H1 (cell line): ENCODE measurements at regions not wholly inside any gene's neighbourhood (a gene's known extent, or its start where the extent isn't known, plus 50 kb on each side); places are given as distances from the start of the nearest gene placed in this dataset.

ENCODE experiments used
- POLR2AphosphoS5 ChIP-seq: IDR thresholded peaks from 2 replicates; pipeline ENCODE4 v1.6.1; 2011; ENCODE audit warnings: low read depth, low read length
- SIX5 ChIP-seq: IDR thresholded peaks from 2 replicates; pipeline ENCODE4 v1.6.1; 2011; ENCODE audit warnings: mild to moderate bottlenecking, low read depth, low read length
- SP4 ChIP-seq: IDR thresholded peaks from 2 replicates; pipeline ENCODE4 v1.6.1; 2012; ENCODE audit warnings: low read length, inconsistent platforms
- SRF ChIP-seq: IDR thresholded peaks from 2 replicates; pipeline ENCODE4 v1.6.1; 2011; ENCODE audit warnings: mild to moderate bottlenecking, low read depth, low read length, moderate library complexity
- TEAD4 ChIP-seq: IDR thresholded peaks from 2 replicates; pipeline ENCODE4 v1.6.1; 2012; ENCODE audit warnings: low read depth, low read length, inconsistent platforms, mixed read lengths
- TF ChIP-seq, protein P1 (sequence below): fragments of 300-600 bp; sonication (generic); IDR thresholded peaks from 2 replicates; pipeline ENCODE4 v1.7.1; 2012; ENCODE audit warnings: low read length, moderate library complexity, mild to moderate bottlenecking, inconsistent platforms; ENCODE audit not compliant: insufficient replicate concordance
- TF ChIP-seq, protein P2 (sequence below): IDR thresholded peaks from 2 replicates; pipeline ENCODE4 v1.6.1; 2012; ENCODE audit warnings: inconsistent platforms

DNA sequence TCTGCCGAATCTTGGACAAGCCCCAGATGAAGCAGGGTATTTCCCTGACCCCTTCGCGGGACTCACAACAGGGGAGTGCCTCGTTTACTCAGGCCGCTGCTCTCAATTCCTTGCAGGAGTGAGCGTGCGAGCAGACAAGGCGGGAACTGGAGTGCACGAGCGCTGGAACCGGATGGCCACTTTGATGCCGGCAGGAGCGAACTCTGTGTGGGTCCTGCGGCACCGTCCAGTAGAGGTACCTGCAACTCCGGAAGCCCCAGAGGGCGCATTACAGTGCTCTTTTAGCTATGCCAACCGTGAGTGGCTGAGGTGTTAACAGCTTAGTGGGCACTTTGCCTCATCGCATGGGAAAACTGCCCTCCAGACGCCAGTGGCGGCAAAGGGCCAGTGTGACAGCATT, 182.3 kb upstream of the ANO3 start (continued):
- TF ChIP-seq, protein P1, sequence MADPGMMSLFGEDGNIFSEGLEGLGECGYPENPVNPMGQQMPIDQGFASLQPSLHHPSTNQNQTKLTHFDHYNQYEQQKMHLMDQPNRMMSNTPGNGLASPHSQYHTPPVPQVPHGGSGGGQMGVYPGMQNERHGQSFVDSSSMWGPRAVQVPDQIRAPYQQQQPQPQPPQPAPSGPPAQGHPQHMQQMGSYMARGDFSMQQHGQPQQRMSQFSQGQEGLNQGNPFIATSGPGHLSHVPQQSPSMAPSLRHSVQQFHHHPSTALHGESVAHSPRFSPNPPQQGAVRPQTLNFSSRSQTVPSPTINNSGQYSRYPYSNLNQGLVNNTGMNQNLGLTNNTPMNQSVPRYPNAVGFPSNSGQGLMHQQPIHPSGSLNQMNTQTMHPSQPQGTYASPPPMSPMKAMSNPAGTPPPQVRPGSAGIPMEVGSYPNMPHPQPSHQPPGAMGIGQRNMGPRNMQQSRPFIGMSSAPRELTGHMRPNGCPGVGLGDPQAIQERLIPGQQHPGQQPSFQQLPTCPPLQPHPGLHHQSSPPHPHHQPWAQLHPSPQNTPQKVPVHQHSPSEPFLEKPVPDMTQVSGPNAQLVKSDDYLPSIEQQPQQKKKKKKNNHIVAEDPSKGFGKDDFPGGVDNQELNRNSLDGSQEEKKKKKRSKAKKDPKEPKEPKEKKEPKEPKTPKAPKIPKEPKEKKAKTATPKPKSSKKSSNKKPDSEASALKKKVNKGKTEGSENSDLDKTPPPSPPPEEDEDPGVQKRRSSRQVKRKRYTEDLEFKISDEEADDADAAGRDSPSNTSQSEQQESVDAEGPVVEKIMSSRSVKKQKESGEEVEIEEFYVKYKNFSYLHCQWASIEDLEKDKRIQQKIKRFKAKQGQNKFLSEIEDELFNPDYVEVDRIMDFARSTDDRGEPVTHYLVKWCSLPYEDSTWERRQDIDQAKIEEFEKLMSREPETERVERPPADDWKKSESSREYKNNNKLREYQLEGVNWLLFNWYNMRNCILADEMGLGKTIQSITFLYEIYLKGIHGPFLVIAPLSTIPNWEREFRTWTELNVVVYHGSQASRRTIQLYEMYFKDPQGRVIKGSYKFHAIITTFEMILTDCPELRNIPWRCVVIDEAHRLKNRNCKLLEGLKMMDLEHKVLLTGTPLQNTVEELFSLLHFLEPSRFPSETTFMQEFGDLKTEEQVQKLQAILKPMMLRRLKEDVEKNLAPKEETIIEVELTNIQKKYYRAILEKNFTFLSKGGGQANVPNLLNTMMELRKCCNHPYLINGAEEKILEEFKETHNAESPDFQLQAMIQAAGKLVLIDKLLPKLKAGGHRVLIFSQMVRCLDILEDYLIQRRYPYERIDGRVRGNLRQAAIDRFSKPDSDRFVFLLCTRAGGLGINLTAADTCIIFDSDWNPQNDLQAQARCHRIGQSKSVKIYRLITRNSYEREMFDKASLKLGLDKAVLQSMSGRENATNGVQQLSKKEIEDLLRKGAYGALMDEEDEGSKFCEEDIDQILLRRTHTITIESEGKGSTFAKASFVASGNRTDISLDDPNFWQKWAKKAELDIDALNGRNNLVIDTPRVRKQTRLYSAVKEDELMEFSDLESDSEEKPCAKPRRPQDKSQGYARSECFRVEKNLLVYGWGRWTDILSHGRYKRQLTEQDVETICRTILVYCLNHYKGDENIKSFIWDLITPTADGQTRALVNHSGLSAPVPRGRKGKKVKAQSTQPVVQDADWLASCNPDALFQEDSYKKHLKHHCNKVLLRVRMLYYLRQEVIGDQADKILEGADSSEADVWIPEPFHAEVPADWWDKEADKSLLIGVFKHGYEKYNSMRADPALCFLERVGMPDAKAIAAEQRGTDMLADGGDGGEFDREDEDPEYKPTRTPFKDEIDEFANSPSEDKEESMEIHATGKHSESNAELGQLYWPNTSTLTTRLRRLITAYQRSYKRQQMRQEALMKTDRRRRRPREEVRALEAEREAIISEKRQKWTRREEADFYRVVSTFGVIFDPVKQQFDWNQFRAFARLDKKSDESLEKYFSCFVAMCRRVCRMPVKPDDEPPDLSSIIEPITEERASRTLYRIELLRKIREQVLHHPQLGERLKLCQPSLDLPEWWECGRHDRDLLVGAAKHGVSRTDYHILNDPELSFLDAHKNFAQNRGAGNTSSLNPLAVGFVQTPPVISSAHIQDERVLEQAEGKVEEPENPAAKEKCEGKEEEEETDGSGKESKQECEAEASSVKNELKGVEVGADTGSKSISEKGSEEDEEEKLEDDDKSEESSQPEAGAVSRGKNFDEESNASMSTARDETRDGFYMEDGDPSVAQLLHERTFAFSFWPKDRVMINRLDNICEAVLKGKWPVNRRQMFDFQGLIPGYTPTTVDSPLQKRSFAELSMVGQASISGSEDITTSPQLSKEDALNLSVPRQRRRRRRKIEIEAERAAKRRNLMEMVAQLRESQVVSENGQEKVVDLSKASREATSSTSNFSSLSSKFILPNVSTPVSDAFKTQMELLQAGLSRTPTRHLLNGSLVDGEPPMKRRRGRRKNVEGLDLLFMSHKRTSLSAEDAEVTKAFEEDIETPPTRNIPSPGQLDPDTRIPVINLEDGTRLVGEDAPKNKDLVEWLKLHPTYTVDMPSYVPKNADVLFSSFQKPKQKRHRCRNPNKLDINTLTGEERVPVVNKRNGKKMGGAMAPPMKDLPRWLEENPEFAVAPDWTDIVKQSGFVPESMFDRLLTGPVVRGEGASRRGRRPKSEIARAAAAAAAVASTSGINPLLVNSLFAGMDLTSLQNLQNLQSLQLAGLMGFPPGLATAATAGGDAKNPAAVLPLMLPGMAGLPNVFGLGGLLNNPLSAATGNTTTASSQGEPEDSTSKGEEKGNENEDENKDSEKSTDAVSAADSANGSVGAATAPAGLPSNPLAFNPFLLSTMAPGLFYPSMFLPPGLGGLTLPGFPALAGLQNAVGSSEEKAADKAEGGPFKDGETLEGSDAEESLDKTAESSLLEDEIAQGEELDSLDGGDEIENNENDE = no peak
- TF ChIP-seq SRF (no peak), POLR2AphosphoS5 (no peak), TEAD4 (no peak), SIX5 (no peak), SP4 (no peak)
- TF ChIP-seq, protein P2, sequence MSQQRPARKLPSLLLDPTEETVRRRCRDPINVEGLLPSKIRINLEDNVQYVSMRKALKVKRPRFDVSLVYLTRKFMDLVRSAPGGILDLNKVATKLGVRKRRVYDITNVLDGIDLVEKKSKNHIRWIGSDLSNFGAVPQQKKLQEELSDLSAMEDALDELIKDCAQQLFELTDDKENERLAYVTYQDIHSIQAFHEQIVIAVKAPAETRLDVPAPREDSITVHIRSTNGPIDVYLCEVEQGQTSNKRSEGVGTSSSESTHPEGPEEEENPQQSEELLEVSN = peak; percentile 60
- TF ChIP-seq, all 59 proteins: peak for 1
